H1 (cell line): ENCODE measurements at regions not wholly inside any gene's neighbourhood (a gene's known extent, or its start where the extent isn't known, plus 50 kb on each side); places are given as distances from the start of the nearest gene placed in this dataset.

ENCODE experiments used
- CEBPB ChIP-seq: IDR thresholded peaks from 2 replicates; pipeline ENCODE4 v1.6.1; 2012; ENCODE audit warnings: low read depth, low read length
- CREB1 ChIP-seq: IDR thresholded peaks from 2 replicates; pipeline ENCODE4 v1.6.1; 2012; ENCODE audit warnings: inconsistent platforms
- EZH2 ChIP-seq: fragments of 200-600 bp; sonication (generic); IDR thresholded peaks from 2 replicates; pipeline ENCODE4 v1.7.1; 2012; ENCODE audit warnings: low read depth, mild to moderate bottlenecking, moderate library complexity, low read length, inconsistent platforms; ENCODE audit not compliant: severe bottlenecking
- FOSL1 ChIP-seq: IDR thresholded peaks from 2 replicates; pipeline ENCODE4 v1.6.1; 2011; ENCODE audit warnings: mild to moderate bottlenecking, low read depth, low read length, moderate library complexity; ENCODE audit not compliant: insufficient read depth
- GTF2F1 ChIP-seq: IDR thresholded peaks from 2 replicates; pipeline ENCODE4 v1.6.1; 2012; ENCODE audit warnings: low read depth, low read length, improper control_type of control experiment, borderline replicate concordance
- HDAC2 ChIP-seq, 2 experiments: fragments of 300-600 bp in 1 of 2; sonication (generic) in 1 of 2; IDR thresholded peaks; 2 replicates each; pipeline ENCODE4 v1.6.1; 2011 to 2012; ENCODE audit warnings: low read depth in 2 of 2, low read length in 2 of 2, mild to moderate bottlenecking in 2 of 2, moderate library complexity in 2 of 2, borderline replicate concordance in 1 of 2, inconsistent platforms in 1 of 2
- JUN ChIP-seq: IDR thresholded peaks from 2 replicates; pipeline ENCODE4 v1.6.1; 2011; ENCODE audit warnings: low read depth, mild to moderate bottlenecking, improper control_type of control experiment, low read length
- JUND ChIP-seq: IDR thresholded peaks from 2 replicates; pipeline ENCODE4 v1.6.1; 2011; ENCODE audit warnings: mild to moderate bottlenecking, improper control_type of control experiment, low read length
- POLR2A ChIP-seq, 2 experiments: IDR thresholded peaks; 1 replicate in 1 of 2; 2 replicates in 1 of 2; pipeline ENCODE4 v1.6.1; 2011; ENCODE audit warnings: low read depth in 2 of 2, low read length in 2 of 2, mild to moderate bottlenecking in 2 of 2; ENCODE audit errors: control extremely low read depth in 1 of 2
- RAD21 ChIP-seq, 2 experiments: IDR thresholded peaks in 1 of 2; conservative IDR thresholded peaks in 1 of 2; 2 replicates each; pipeline ENCODE4 v1.6.1; 2011; ENCODE audit warnings: low read depth in 2 of 2, low read length in 2 of 2, improper control_type of control experiment in 1 of 2, inconsistent platforms in 1 of 2, mild to moderate bottlenecking in 1 of 2, moderate library complexity in 1 of 2
- RXRA ChIP-seq: IDR thresholded peaks from 2 replicates; pipeline ENCODE4 v1.6.1; 2011; ENCODE audit warnings: low read depth, mild to moderate bottlenecking, low read length, moderate library complexity; ENCODE audit not compliant: insufficient read depth
- TAF1 ChIP-seq: IDR thresholded peaks from 2 replicates; pipeline ENCODE4 v1.6.1; 2011; ENCODE audit warnings: mild to moderate bottlenecking, low read depth, low read length
- TF ChIP-seq, protein P1 (sequence below), 3 experiments: IDR thresholded peaks; 1 replicate in 2 of 3; 2 replicates in 1 of 3; pipeline versions ENCODE4 v1.5.1 to v1.6.1; 2011; ENCODE audit warnings: low read length in 3 of 3, mild to moderate bottlenecking in 3 of 3, inconsistent platforms in 2 of 3, low read depth in 1 of 3, moderate library complexity in 1 of 3; ENCODE audit not compliant: insufficient read depth in 1 of 3; ENCODE audit errors: control extremely low read depth in 1 of 3
- TF ChIP-seq, protein P2 (sequence below): IDR thresholded peaks from 2 replicates; pipeline ENCODE4 v1.6.1; 2012; ENCODE audit warnings: inconsistent platforms

DNA sequence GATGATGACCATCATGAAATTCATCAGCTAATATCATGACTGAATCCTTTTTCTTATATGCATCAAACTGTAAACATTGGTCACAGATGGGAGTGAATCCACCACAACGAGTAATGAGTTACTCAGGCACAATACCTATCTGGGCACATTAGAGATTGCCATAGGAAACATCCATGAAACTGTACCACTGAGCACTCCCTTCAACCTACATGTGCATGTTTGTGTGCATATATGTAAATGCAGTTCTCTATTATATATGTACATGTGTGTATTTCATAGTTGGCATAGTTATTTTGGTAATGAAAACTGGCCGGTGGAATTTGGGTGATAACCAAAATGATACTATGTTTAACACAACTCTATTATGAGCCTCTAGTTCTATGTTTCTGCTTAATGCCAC lies 387.3 kb upstream of the ARRDC3 start:
- TF ChIP-seq CEBPB: no peak
- TF ChIP-seq HDAC2 (IDR thresholded peaks at IDR 0.05; ENCODE audit: borderline replicate concordance in 1 of 2, low read depth in 2 of 2, low read length in 2 of 2): no peak
- TF ChIP-seq, protein P1, sequence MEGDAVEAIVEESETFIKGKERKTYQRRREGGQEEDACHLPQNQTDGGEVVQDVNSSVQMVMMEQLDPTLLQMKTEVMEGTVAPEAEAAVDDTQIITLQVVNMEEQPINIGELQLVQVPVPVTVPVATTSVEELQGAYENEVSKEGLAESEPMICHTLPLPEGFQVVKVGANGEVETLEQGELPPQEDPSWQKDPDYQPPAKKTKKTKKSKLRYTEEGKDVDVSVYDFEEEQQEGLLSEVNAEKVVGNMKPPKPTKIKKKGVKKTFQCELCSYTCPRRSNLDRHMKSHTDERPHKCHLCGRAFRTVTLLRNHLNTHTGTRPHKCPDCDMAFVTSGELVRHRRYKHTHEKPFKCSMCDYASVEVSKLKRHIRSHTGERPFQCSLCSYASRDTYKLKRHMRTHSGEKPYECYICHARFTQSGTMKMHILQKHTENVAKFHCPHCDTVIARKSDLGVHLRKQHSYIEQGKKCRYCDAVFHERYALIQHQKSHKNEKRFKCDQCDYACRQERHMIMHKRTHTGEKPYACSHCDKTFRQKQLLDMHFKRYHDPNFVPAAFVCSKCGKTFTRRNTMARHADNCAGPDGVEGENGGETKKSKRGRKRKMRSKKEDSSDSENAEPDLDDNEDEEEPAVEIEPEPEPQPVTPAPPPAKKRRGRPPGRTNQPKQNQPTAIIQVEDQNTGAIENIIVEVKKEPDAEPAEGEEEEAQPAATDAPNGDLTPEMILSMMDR (IDR thresholded peaks at IDR 0.05; ENCODE audit: control extremely low read depth in 1 of 3, insufficient read depth in 1 of 3, low read depth in 1 of 3, low read length in 3 of 3): no peak
- TF ChIP-seq, protein P2, sequence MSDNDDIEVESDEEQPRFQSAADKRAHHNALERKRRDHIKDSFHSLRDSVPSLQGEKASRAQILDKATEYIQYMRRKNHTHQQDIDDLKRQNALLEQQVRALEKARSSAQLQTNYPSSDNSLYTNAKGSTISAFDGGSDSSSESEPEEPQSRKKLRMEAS: no peak
- TF ChIP-seq TAF1: no peak
- no peak for TF ChIP-seq EZH2
- TF ChIP-seq JUND: no peak
- TF ChIP-seq FOSL1: no peak
- TF ChIP-seq POLR2A (IDR thresholded peaks at IDR 0.05; ENCODE audit: control extremely low read depth in 1 of 2, low read depth in 2 of 2, low read length in 2 of 2): no peak
- TF ChIP-seq JUN: no peak
- no peak for TF ChIP-seq RXRA
- no peak for TF ChIP-seq CREB1
- no peak for TF ChIP-seq GTF2F1
- no peak for TF ChIP-seq RAD21 (IDR thresholded peaks at IDR 0.05 in 1 of 2, conservative IDR thresholded peaks at IDR 0.05 in 1 of 2; ENCODE audit: low read depth in 2 of 2, low read length in 2 of 2)
